Natural killer cell (primary cell): ENCODE measurements at regions not wholly inside any gene's neighbourhood (a gene's known extent, or its start where the extent isn't known, plus 50 kb on each side); places are given as distances from the start of the nearest gene placed in this dataset.

Experiments used
- ATAC-seq, 3 donors: fragments of 150-1000 bp in 2 of 3; fragments of 200-7000 bp in 1 of 3; cut with Tn5 transposase; 1 replicate in 1 of 3; 2 replicates in 2 of 3; pipeline ENCODE4 v1.10.0; 2021; ENCODE audit warnings: mild to moderate bottlenecking in 2 of 3, moderate library complexity in 2 of 3
- DNase-seq, 2 donors: peaks; one replicate each; pipeline versions ENCODE4 v3.0.0 to v3.0.0-alpha.2; 2013 to 2021; ENCODE audit warnings: mixed read lengths in 1 of 2
- H3K27ac ChIP-seq: one replicate; pipeline ENCODE4 v1.5.1; 2013; ENCODE audit warnings: mild to moderate bottlenecking, low read length
- H3K27me3 ChIP-seq: one replicate; pipeline ENCODE4 v1.6.1; 2013; ENCODE audit warnings: low read length; ENCODE audit not compliant: control insufficient read depth, insufficient read depth
- H3K36me3 ChIP-seq: one replicate; pipeline ENCODE4 v1.6.1; 2013; ENCODE audit warnings: low read length; ENCODE audit not compliant: control insufficient read depth, insufficient read depth
- H3K4me1 ChIP-seq: one replicate; pipeline ENCODE4 v1.6.1; 2013; ENCODE audit warnings: low read length; ENCODE audit not compliant: control insufficient read depth, insufficient read depth
- H3K4me3 ChIP-seq: one replicate; pipeline ENCODE4 v1.5.1; 2013; ENCODE audit warnings: low read length
- H3K9me3 ChIP-seq: one replicate; pipeline ENCODE4 v1.6.1; 2013; ENCODE audit warnings: low read length; ENCODE audit not compliant: control insufficient read depth, insufficient read depth
- H3K27ac Mint-ChIP-seq, 2 donors: one replicate each; pipeline ENCODE4 v1.8.0; 2022; ENCODE audit warnings: mild to moderate bottlenecking in 2 of 2, mixed read lengths in 2 of 2, moderate library complexity in 1 of 2
- H3K27me3 Mint-ChIP-seq, 2 donors: one replicate each; pipeline ENCODE4 v1.8.0; 2022; ENCODE audit warnings: low read depth in 2 of 2, mixed read lengths in 2 of 2
- H3K36me3 Mint-ChIP-seq: one replicate; pipeline ENCODE4 v1.8.0; 2022; ENCODE audit warnings: mixed read lengths
- H3K4me1 Mint-ChIP-seq, 2 donors: one replicate each; pipeline ENCODE4 v1.8.0; 2022; ENCODE audit warnings: mixed read lengths in 2 of 2
- H3K4me3 Mint-ChIP-seq: one replicate; pipeline ENCODE4 v1.8.0; 2022; ENCODE audit warnings: mild to moderate bottlenecking, moderate library complexity, mixed read lengths
- H3K9me3 Mint-ChIP-seq, 2 donors: one replicate each; pipeline ENCODE4 v1.8.0; 2022; ENCODE audit warnings: mixed read lengths in 2 of 2
- CTCF ChIP-seq: fragments of 200-600 bp; IDR thresholded peaks from one replicate; pipeline ENCODE4 v1.8.0; 2022; ENCODE audit warnings: antibody characterized with exemption
- WGBS: methylation state at CpG from one replicate; pipeline ENCODE4 v1.1.7; 2013; ENCODE audit warnings: missing lambda C conversion rate; ENCODE audit not compliant: insufficient coverage; 5-methylcytosine and 5-hydroxymethylcytosine counted together
- intact Hi-C: fragments of 100-400 bp; cut with micrococcal nuclease; formaldehyde crosslinking; loops from one replicate; pipeline ENCODE4 v1.14.2; 2022

- ATAC-seq = no peak
- 54% methylated on average over 8 of the region's 9 CpGs for WGBS
- H3K4me3 Mint-ChIP-seq = no peak overlapping the region
Observed at GRCh38 chr9:89929673-89930480, 325.1 kb downstream of the GADD45G start.

GRCh38 chr9:89933578-89933977 is 328.8 kb downstream of the GADD45G start:
- Histone ChIP-seq H3K9me3 (no peaks in the 10 kb centered on the region), H3K4me1 (no peaks in the 10 kb centered on the region), H3K36me3 (no peaks in the 10 kb centered on the region), H3K27ac (no peak overlapping the region), H3K27me3 (no peaks in the 10 kb centered on the region), H3K4me3 (no peak overlapping the region)
- Mint-ChIP-seq H3K27me3 (peaks cover 17 to 26% of the 10 kb centered on the region in 2 donors), H3K9me3 (no peaks in the 10 kb centered on the region), H3K4me3 (no peak overlapping the region), H3K4me1 (no peaks in the 10 kb centered on the region), H3K36me3 (no peaks in the 10 kb centered on the region), H3K27ac (no peak overlapping the region)
- no peak for DNase-seq
- TF ChIP-seq CTCF = no peak
- 85% methylated on average over 4 of the region's 4 CpGs for WGBS
- no peak for ATAC-seq
- intact Hi-C loops = no loop called here

More at GRCh38 chr9:89929673-89930480, 325.1 kb downstream of the GADD45G start:
- intact Hi-C loops = no loop called here
- DNase-seq = no peak
- H3K9me3 ChIP-seq = no peaks in the 10 kb centered on the region
- H3K4me1 ChIP-seq = no peaks in the 10 kb centered on the region
- no peak overlapping the region for H3K27ac ChIP-seq
- H3K27ac Mint-ChIP-seq = no peak overlapping the region
- no peak overlapping the region for H3K4me3 ChIP-seq
- no peak for TF ChIP-seq CTCF
- no peaks in the 10 kb centered on the region for H3K9me3 Mint-ChIP-seq
- H3K36me3 Mint-ChIP-seq = no peaks in the 10 kb centered on the region
- no peaks in the 10 kb centered on the region for H3K4me1 Mint-ChIP-seq
- peaks cover 6 to 16% of the 10 kb centered on the region in 2 donors for H3K27me3 Mint-ChIP-seq
- H3K36me3 ChIP-seq = no peaks in the 10 kb centered on the region
- no peaks in the 10 kb centered on the region for H3K27me3 ChIP-seq

GRCh38 chr9:89935115-89935514 is 330.3 kb downstream of the GADD45G start:
- no peaks in the 10 kb centered on the region for H3K36me3 ChIP-seq
- H3K9me3 ChIP-seq = no peaks in the 10 kb centered on the region
- DNase-seq = no peak
- no peak overlapping the region for H3K4me3 ChIP-seq
- no peak overlapping the region for H3K27ac ChIP-seq
- no peak for ATAC-seq
- H3K4me1 ChIP-seq = no peaks in the 10 kb centered on the region
- Mint-ChIP-seq H3K4me3 (no peak overlapping the region), H3K9me3 (no peaks in the 10 kb centered on the region), H3K27ac (no peak overlapping the region), H3K27me3 (peaks cover 23 to 41% of the 10 kb centered on the region in 2 donors), H3K4me1 (no peaks in the 10 kb centered on the region), H3K36me3 (no peaks in the 10 kb centered on the region)
- no peak for TF ChIP-seq CTCF
- WGBS = 90% methylated on average over 6 of the region's 6 CpGs
- H3K27me3 ChIP-seq = no peaks in the 10 kb centered on the region
- intact Hi-C loops = no loop called here

GRCh38 chr9:89935801-89936200 is 331.0 kb downstream of the GADD45G start:
- H3K27me3 Mint-ChIP-seq = peaks cover 23 to 43% of the 10 kb centered on the region in 2 donors
- intact Hi-C loops = no loop called here
- Histone ChIP-seq H3K4me3 (no peak overlapping the region), H3K36me3 (no peaks in the 10 kb centered on the region), H3K4me1 (no peaks in the 10 kb centered on the region), H3K27me3 (no peaks in the 10 kb centered on the region), H3K27ac (no peak overlapping the region), H3K9me3 (no peaks in the 10 kb centered on the region)
- H3K9me3 Mint-ChIP-seq = no peaks in the 10 kb centered on the region
- H3K4me3 Mint-ChIP-seq = no peak overlapping the region
- WGBS = 96% methylated on average over 3 of the region's 4 CpGs
- TF ChIP-seq CTCF = no peak
- no peaks in the 10 kb centered on the region for H3K4me1 Mint-ChIP-seq
- ATAC-seq (no peak), DNase-seq (no peak)
- H3K27ac Mint-ChIP-seq = no peak overlapping the region
- H3K36me3 Mint-ChIP-seq = no peaks in the 10 kb centered on the region
